GM21367 (cell line): ENCODE measurements at regions not wholly inside any gene's neighbourhood (a gene's known extent, or its start where the extent isn't known, plus 50 kb on each side); places are given as distances from the start of the nearest gene placed in this dataset.

Experiments used
- ATAC-seq: cut with Tn5 transposase; IDR thresholded peaks from one replicate; pipeline ENCODE4 v1.9.1; 2021; ENCODE audit not compliant: unreplicated experiment

DNA sequence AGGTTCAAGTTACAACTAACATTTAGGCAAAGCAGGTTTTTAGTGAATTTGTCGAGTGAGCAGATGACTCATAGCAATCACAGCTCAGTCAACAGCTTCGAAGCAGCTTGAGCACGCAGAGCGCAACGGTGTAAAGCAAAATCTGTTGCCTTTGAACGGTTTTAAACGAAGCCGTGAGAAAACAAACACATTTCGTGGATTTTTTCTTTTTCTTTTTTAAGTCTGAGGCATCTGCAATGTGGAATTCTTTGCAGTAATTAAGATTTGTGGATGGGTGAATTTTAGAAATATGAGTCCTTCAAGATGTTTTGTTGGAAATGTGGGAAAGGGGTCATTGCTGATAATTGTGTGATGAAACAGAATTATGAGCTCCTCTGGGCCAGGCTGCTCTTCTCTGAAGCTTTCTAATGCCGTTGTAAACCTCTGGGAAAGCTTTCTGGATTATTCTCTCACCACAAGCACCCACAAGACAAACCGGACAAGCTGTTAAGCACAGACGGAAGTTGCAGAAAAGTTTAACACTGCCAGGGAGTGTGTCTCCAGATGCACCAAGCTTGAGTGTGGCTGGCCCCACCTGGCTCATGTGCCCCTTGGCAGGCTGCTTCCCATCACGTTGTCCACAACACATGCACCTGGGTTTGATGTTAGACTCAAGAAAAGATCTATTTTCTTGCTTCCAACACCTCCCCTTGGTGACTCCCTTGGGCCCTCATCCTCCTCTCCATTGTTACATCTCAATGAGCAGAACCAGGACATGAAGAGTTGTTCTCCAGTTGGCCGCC lies 224.7 kb downstream of the ACKR3 start:
- ATAC-seq = no peak

DNA sequence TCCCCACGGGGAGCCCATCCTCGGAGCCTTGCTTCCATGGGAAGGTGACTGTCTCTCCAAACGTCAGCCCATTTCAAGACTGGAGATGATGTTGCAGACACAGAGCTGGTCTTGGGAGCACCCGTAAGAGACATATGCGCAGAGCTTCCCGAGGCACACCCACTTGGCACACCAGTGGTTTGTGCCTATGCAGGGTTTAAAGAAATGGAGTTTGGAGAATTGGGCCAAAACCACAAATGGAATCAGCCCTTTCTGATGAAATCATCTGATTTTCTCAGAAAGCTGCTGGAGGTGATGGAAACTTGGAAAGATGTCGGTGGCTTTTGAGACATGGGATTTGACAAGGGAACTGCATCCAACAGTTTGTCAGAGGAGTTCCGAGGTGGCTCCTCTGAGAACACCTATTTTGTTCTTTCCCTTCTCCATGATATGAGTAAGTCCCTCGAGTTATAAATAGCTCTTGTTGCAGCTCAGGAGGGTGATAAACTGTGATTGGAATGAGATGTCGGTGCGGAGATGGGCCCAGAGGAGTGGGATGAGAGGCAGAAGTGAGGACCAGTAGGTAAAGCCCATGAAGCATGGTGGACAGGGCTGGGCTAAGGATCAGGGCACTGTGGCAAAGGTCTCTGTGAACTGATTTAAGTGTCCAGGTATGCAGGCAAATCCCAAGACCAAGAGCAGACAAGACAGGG lies 225.7 kb downstream of the ACKR3 start:
- ATAC-seq = no peak

DNA sequence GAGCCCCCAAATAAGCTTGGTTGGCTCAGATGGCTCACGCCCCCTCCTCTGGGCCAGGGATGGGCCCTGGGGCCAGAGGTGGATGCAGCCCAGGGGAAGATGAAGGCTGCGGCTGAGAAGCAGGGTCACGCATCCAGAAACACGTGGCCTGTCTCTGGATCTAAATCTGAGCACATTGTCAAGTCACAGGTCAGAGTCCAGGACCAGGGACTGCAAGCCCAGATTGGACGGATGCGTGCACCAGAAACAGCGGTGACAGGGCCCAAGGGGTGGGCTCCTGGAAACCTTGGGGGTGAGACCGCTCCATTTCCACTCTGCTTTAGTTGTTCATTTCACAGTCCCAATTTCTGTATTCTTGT lies 226.2 kb downstream of the ACKR3 start:
- ATAC-seq = no peak

DNA sequence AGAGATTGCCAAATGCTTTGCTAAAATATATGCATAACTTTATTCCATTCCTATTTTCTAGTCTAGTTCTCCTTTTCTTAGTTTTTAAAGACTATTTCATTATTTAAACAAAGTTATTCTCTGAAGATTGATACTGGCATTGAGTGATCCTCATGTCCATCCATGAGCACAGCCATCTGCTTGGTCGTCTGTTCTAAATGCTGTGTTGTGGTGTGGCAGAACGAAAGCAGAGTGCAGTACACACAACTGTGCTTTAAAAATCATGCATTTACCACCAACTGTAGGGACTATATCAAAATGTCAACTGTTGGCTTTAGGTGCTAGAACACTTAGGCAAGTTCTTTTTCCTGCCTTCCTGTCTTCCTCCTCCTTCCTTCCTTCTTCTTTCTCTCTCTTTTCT lies 226.6 kb downstream of the ACKR3 start:
- ATAC-seq = no peak

DNA sequence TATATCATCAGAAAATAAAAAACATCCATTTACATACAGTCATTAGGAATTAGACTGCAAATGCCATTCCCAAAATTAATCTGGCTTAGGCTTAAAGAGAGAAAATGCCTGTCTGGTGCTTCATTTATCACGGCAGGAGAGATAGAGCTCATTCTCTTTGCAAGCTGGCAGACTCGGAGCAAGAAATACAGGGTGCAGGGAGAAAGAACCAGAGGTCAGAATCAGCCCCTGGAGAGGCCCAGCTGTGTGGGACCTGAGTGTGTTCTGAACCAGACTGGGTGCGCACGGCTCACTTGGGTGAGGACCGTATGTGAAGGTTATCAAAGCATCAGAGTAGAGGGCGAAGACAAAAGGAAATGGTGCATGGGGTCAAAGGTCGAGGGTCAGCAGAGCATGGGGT lies 227.8 kb downstream of the ACKR3 start:
- ATAC-seq = no peak

DNA sequence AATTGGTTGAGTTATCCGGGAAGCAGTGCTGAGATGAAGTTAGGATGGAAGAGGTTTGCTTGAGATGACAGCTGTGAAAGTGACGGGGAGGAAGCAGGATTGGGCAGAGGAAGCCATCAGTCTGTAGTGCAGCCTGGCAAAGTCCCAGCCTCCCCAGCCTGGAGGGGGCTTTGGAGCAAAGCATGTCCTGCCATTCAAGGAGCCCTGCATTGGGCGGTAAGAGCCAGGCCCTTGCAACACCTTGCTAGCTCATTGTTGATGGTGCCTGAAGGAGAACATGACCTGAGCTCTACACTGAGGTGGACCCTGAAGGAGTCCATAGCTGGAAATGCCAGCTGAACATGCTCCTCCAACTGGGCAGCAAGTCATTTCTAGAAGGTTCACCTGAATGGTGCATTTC lies 228.9 kb downstream of the ACKR3 start:
- no peak for ATAC-seq

DNA sequence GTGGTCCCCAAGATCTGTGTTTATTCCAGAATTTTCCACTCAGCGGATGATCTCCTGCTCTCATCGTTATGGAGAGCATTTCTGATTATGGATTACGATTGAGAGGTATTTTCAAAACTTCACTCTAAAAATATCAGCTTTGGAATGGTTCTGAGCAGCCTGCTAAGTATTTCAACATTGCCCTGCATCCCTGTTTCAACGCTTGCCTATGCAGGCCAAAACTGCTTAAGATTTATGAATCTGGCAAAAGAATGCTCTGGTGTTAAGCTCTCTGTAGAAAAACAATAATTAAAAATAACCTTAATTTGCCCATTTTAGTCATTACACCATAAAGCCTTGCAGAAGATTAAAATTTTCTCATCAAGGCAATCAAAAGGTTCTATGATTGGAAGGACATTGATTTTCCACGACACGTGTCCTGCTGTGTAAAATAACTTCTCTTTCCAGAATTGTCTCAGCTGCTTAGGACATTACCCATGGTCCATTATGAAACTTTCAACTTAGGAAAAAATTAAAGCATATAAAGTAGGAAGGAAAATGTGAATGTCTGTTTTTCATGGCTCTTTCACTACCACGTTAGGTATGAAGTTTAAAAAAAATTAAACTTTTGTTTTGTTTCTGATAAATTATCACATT lies 229.9 kb downstream of the ACKR3 start:
- no peak for ATAC-seq

DNA sequence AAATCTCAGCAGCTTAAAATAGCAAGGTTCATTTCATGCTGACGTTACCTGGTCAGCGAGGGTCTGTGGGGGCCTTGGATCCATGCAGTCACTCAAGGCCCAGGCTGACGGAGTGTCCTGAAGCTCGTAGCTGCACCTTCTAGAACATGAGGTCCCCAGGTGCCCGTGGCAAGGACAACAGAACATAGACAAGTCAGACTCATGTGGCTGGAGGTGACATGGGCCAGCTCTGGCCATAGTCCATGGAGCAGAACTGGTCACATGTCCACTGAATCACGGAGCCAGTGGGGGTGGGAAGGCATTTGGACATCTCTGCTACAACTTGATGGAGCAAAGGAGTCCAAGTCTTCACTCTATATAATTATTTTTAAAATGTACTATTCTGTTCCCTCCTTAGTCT lies 233.2 kb downstream of the ACKR3 start:
- ATAC-seq = no peak

DNA sequence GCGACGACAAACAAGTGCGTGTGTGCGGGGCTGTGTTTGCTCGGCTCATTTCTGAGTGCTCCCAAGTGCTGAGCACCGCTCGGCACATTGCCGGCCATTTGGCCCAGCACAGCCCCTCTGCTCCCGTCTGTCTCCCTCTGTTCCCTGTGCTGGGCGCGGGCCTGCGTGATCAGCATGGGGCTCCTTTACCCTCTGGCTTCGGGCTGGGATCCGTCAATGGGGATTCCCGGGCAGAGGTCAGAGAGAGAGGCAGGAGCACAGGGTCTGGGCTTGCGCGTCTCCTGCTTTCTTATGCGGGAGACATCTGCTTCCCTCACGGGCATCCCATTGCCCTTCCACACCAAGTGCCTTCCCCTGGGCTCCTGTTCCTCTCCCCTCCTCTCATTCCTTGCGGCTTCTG lies 234.0 kb downstream of the ACKR3 start:
- ATAC-seq = no peak

DNA sequence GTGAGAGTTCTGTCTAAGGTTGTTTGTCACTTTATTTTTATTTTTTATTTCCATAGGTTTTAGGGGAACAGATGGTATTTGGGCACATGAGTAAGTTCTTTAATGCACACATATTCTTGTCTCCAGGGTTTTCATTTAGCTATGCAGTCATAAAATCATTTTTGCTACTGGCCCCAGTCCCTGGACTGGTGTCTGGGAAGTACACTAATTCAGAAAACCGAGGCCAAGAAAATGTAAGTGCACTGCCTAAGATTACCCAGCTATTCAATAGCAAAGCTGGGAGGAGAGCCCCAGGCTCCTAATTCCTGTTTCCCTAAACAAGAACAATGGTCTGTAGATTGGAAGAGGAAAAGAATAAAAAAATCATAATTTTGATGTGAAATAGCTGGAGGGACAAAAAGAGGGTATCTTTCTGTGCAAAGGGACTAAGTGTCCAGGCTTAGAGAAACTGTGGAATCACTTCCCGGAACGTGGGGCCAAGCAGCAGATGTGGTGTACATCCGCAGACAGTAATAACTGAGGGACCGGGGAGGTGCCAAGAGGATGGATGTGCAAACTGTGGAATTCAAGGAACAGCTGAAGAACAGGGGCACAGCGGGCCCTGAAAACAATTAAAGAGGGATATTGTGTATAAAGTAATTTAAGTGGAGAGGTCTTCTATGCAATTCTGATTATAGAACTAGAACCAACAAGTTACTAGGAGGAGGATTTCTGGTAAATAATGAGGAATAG lies 236.3 kb downstream of the ACKR3 start:
- no peak for ATAC-seq

DNA sequence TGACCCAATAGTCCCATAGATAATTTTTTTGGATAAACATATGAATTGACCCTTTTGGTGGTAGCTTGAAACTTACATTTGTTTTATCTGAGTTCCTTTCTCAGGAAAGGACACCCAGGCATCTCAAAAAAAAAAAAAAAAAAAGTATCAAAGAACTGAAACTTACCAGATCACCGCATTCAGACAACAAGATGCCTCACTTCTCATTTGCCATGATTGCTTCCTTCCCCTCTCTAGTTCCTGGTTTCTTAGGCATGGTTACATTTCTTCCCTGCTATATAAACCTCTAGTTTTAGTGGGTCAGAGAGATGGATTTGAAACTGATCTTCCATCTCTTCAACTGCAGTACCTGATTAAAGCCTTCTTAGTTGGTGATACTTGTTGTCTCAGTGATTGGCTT lies 240.1 kb downstream of the ACKR3 start:
- ATAC-seq = no peak

DNA sequence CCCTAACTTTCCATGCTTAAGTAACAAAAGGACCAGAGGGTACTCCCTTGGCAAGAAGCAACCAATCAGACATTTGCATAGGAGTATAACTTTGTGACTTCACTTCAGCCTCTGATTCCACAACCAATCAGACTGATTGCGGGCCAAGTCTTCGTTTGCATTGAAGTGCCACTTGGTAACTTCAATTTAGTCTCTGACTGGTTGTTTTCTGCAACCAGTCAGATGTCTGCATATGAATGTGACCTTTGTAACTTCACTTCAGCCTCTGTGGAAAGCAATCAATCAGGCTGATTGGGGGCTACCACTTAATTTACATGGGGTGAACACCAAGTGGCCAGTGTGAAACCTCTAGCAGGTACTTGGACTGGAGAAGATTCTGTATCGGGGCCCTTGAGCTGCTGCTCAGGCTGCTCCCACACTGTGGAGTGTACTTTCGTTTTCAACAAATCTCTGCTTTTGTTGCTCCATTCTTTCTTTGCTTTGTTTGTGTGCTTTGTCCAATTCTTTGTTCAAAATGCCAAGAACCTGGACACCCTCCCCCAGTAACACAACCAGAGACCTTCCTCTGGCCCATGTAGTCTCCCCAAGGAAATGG lies 241.5 kb downstream of the ACKR3 start:
- no peak for ATAC-seq

DNA sequence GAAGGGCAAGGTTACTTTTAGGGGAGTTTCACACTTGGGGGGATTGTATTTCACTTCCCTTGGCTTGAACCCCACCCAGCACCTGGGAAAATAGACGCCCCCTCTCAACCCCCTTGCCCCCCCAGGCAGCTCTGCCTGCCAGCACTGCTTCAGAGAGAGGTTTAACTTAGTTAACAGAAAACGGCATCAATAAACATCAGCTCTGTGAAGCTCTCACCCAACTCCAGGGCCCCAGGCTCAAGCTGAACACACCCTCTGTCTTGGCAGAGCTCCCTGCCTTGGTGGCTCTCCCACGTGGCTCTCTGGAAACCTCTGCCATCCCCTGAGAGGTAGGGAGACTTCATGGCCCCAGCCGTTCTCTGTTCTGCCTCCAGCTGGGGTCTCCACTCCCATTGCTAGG lies 244.1 kb downstream of the ACKR3 start:
- ATAC-seq = no peak

DNA sequence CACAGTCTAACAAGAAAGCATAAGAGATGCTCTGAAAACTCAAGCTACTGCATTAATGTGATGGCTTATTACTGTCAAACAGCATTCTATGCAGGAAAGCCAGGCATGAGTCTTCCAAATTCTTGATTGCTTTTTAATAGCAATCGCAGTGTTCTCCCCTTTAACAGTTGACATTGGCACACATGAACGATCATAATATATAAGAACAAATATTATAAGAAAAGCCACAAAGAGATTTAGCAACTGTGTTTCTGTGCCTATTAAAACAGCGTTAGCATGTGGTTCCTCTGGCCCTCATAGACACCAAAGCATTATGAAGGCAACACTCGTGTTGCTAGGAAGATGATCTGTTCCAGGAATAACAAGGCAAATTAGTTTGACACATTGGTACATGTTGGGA lies 245.0 kb downstream of the ACKR3 start:
- ATAC-seq = no peak

DNA sequence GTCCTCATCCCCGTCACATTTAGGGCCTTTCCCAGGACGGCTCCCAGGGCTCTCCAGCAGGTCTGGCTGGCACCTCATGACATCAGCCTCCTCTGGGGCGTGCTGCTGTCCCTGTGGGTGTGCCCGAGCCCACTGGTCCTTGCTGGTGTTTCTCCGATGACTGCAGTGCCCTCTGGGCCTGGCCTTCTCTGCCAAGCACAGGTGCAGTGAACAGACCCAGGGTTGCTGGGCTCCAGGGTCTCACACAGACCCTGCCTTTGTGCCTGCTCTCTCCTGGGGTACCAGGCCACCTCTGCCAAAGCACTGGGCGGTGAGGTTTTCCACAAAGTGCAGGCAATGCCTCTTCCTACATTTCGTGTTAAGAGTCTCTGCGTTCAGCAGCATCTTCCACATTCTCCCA lies 246.1 kb downstream of the ACKR3 start:
- no peak for ATAC-seq

DNA sequence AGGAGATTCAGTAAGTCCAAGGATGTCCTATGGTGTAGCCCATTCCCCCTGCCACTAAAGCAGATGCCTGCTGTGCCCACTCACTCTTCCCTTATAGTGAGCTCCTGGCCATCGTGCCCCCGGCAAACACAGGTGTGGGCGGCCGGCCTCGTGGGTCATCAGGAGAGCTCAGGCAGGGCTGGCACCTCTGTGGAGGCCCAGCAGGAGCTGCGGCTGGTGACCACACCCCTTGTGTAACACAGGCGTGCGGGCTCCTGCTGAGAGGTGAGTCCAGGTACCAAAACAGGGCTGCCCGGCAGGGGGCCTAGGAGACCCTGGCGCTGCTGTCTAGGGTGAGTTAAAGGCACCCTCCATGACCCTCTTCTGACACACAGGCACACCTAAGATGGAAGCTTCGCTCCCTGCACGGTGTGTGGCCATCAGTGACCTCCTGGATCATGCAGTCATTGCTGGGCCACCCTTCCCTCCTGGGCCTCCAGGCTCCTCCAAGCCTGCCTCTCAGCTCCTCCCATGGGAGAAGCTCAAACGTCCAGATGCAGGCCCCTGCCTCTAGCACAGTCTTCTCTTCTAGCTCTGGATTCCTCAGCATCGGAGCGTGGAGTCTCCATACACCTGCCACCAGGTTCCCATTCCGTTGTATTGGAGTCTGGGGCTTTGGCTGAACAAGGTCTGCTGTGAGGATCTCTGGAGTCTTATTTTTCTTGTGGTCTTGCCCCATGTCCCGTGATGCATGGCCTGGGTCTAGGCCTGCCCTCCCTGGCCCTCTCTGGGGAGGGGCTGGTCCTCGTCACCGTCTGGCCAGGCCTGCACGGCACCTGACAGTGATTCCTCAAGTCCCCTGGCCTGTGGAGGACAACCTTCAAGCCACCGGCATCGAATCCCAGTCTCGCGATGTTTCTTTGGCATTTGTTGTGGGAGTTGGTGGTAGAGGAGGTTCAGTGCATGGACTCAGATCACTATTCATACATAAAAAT lies 246.9 kb downstream of the ACKR3 start:
- no peak for ATAC-seq

DNA sequence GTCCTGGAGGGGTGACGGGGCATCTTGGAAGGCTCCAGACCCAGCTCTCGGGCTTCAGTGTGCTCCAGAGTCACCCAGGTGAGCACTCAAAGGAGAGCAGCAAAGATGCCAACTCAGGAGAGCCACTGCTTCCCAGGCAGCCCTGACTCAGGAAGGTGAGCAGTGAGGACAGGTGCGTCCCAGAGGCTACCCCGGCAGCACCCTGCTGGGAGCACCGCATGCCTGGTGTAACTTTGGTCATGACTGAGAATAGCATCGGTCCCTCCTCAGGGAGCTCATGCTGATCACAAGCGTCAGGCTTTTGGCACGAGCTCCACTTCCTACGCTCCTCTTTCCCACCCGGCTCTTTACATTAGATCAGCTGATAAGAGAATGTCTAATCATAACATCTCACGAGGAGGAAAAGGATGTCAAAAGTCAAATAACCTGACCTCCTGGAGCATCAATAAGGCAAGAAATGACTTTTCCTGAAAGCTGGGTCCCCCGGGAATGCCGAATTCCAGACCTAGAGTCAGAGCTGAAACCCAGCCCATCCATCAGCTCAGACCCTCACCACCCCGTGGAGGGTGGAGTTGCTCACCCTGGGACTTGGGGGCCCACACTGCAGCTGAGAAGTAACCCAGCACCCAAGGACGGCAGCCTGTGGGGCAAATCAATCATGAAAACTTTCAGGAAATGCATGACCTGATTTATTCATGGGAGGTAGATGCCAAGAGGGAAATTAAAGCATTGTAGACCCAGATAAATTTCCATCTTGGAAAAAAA lies 248.8 kb downstream of the ACKR3 start:
- ATAC-seq = no peak

DNA sequence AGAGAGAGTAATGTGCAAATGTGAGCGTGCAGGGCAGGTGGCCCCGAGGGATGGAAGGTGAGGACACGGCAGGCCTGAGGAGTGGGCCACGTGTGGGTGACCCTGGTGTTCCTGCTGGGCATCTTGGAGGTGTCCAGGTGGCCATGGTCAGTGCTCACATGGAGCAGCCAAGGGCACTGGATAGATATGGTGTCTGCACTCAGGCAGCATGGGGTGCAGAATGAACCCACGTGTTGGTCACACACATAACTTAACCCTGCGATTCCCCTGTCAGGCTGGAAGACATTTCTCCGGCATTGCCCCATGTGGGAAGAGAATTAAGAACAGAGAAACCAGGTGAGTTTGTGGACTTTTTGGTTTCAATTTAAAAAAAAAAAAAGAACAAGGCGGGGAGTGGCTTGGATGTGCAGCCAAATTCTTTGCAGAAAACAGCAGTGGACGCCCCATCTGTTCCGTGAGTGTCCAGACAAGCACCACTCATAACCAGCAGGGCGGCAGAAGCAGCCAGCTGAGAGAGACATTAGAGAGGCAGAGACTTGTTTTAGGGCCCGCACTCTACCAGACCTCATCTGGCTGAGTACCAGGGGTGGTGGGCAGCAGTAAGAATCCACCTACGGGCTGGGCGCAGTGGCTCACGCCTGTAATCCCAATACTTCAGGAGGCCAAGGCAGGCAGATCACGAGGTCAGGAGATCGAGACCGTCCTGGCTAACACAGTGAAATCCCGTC lies 249.8 kb downstream of the ACKR3 start:
- ATAC-seq = no peak
